ENCODE measurements at regions not wholly inside any gene's neighbourhood (a gene's known extent, or its start where the extent isn't known, plus 50 kb on each side); places are given as distances from the start of the nearest gene placed in this dataset.

GRCh38 chr3:163983940-163984339, 1094.4 kb downstream of the SI start:
- H3K9me3 ChIP-seq (replicated peaks), result no peaks in the 10 kb centered on the region
- H3K4me1 ChIP-seq (replicated peaks), result no peaks in the 10 kb centered on the region
- no peak overlapping the region for H3K4me3 ChIP-seq
- DNase-seq (ENCODE audit: low read depth in 1 of 2, low spot score in 2 of 2), result no peak
- H3K36me3 ChIP-seq, result no peaks in the 10 kb centered on the region
- H3K27me3 ChIP-seq (replicated peaks), result no peaks in the 10 kb centered on the region
- no peak overlapping the region for H3K27ac ChIP-seq

- Histone ChIP-seq H3K4me1 (replicated peaks) (no peaks in the 10 kb centered on the region), H3K4me3 (no peak overlapping the region), H3K36me3 (no peaks in the 10 kb centered on the region), H3K27me3 (replicated peaks) (no peaks in the 10 kb centered on the region), H3K9me3 (replicated peaks) (no peaks in the 10 kb centered on the region), H3K27ac (no peak overlapping the region)
- no peak for DNase-seq (ENCODE audit: low read depth in 1 of 2, low spot score in 2 of 2)
Measured at GRCh38 chr3:163971861-163972260, 1106.4 kb downstream of the SI start.

- no peak overlapping the region for H3K27ac ChIP-seq
- no peak overlapping the region for H3K4me3 ChIP-seq
- H3K27me3 ChIP-seq (replicated peaks), result no peaks in the 10 kb centered on the region
- H3K4me1 ChIP-seq (replicated peaks), result no peaks in the 10 kb centered on the region
- H3K36me3 ChIP-seq, result no peaks in the 10 kb centered on the region
- no peaks in the 10 kb centered on the region for H3K9me3 ChIP-seq (replicated peaks)
- DNase-seq (ENCODE audit: low read depth in 1 of 2, low spot score in 2 of 2), result no peak
Measured at GRCh38 chr3:163957072-163957471, 1121.2 kb downstream of the SI start.

- Histone ChIP-seq H3K4me3 (no peak overlapping the region), H3K27ac (no peak overlapping the region), H3K36me3 (no peaks in the 10 kb centered on the region), H3K9me3 (replicated peaks) (no peaks in the 10 kb centered on the region), H3K4me1 (replicated peaks) (no peaks in the 10 kb centered on the region), H3K27me3 (replicated peaks) (no peaks in the 10 kb centered on the region)
- no peak for DNase-seq (ENCODE audit: low read depth in 1 of 2, low spot score in 2 of 2)
Measured at GRCh38 chr3:163953526-163953925, 1124.8 kb downstream of the SI start.

- H3K27me3 ChIP-seq (replicated peaks), result no peaks in the 10 kb centered on the region
- no peak for DNase-seq (ENCODE audit: low read depth in 1 of 2, low spot score in 2 of 2)
- no peak overlapping the region for H3K4me3 ChIP-seq
- H3K9me3 ChIP-seq (replicated peaks), result no peaks in the 10 kb centered on the region
- H3K4me1 ChIP-seq (replicated peaks), result no peaks in the 10 kb centered on the region
- no peaks in the 10 kb centered on the region for H3K36me3 ChIP-seq
- no peak overlapping the region for H3K27ac ChIP-seq
Measured at GRCh38 chr3:163952499-163952898, 1125.8 kb downstream of the SI start.

GRCh38 chr3:163951397-163951987, 1126.8 kb downstream of the SI start:
- Histone ChIP-seq H3K4me1 (replicated peaks) (no peaks in the 10 kb centered on the region), H3K27me3 (replicated peaks) (no peaks in the 10 kb centered on the region), H3K27ac (no peak overlapping the region), H3K4me3 (no peak overlapping the region), H3K36me3 (no peaks in the 10 kb centered on the region), H3K9me3 (replicated peaks) (no peaks in the 10 kb centered on the region)
- DNase-seq (ENCODE audit: low read depth in 1 of 2, low spot score in 2 of 2), result no peak

GRCh38 chr3:163946785-163947184, 1131.5 kb downstream of the SI start:
- Histone ChIP-seq H3K27me3 (replicated peaks) (no peaks in the 10 kb centered on the region), H3K27ac (no peak overlapping the region), H3K4me1 (replicated peaks) (no peaks in the 10 kb centered on the region), H3K4me3 (no peak overlapping the region), H3K9me3 (replicated peaks) (no peaks in the 10 kb centered on the region), H3K36me3 (no peaks in the 10 kb centered on the region)
- DNase-seq (ENCODE audit: low read depth in 1 of 2, low spot score in 2 of 2), result no peak

- Histone ChIP-seq H3K36me3 (no peaks in the 10 kb centered on the region), H3K27ac (no peak overlapping the region), H3K4me1 (replicated peaks) (no peaks in the 10 kb centered on the region), H3K4me3 (no peak overlapping the region), H3K9me3 (replicated peaks) (no peaks in the 10 kb centered on the region), H3K27me3 (replicated peaks) (no peaks in the 10 kb centered on the region)
- DNase-seq (ENCODE audit: low read depth in 1 of 2, low spot score in 2 of 2), result no peak
Measured at GRCh38 chr3:163943664-163944063, 1134.6 kb downstream of the SI start.

GRCh38 chr3:163939926-163940325, 1138.4 kb downstream of the SI start:
- no peak for DNase-seq (ENCODE audit: low read depth in 1 of 2, low spot score in 2 of 2)
- no peak overlapping the region for H3K27ac ChIP-seq
- H3K4me1 ChIP-seq (replicated peaks), result no peaks in the 10 kb centered on the region
- H3K36me3 ChIP-seq, result no peaks in the 10 kb centered on the region
- no peaks in the 10 kb centered on the region for H3K9me3 ChIP-seq (replicated peaks)
- no peak overlapping the region for H3K4me3 ChIP-seq
- no peaks in the 10 kb centered on the region for H3K27me3 ChIP-seq (replicated peaks)

- H3K27ac ChIP-seq, result no peak overlapping the region
- no peak for DNase-seq (ENCODE audit: low read depth in 1 of 2, low spot score in 2 of 2)
- H3K4me1 ChIP-seq (replicated peaks), result no peaks in the 10 kb centered on the region
Measured at GRCh38 chr3:163936543-163936942, 1141.8 kb downstream of the SI start.

GRCh38 chr3:163935411-163935810, 1142.9 kb downstream of the SI start:
- Histone ChIP-seq H3K27ac (no peak overlapping the region), H3K9me3 (replicated peaks) (no peaks in the 10 kb centered on the region), H3K4me1 (replicated peaks) (no peaks in the 10 kb centered on the region), H3K27me3 (replicated peaks) (no peaks in the 10 kb centered on the region), H3K4me3 (no peak overlapping the region), H3K36me3 (no peaks in the 10 kb centered on the region)
- no peak for DNase-seq (ENCODE audit: low read depth in 1 of 2, low spot score in 2 of 2)

More at GRCh38 chr3:163936543-163936942, 1141.8 kb downstream of the SI start:
- Histone ChIP-seq H3K9me3 (replicated peaks) (no peaks in the 10 kb centered on the region), H3K27me3 (replicated peaks) (no peaks in the 10 kb centered on the region), H3K36me3 (no peaks in the 10 kb centered on the region), H3K4me3 (no peak overlapping the region)

GRCh38 chr3:163929069-163929652, 1149.1 kb downstream of the SI start:
- H3K4me1 ChIP-seq (replicated peaks), result no peaks in the 10 kb centered on the region
- H3K9me3 ChIP-seq (replicated peaks), result no peaks in the 10 kb centered on the region
- no peak for DNase-seq (ENCODE audit: low read depth in 1 of 2, low spot score in 2 of 2)
- H3K4me3 ChIP-seq, result no peak overlapping the region
- H3K27ac ChIP-seq, result no peak overlapping the region
- H3K27me3 ChIP-seq (replicated peaks), result no peaks in the 10 kb centered on the region
- no peaks in the 10 kb centered on the region for H3K36me3 ChIP-seq

- H3K27me3 ChIP-seq (replicated peaks), result no peaks in the 10 kb centered on the region
- no peaks in the 10 kb centered on the region for H3K9me3 ChIP-seq (replicated peaks)
- H3K36me3 ChIP-seq, result no peaks in the 10 kb centered on the region
- DNase-seq (ENCODE audit: low read depth in 1 of 2, low spot score in 2 of 2), result no peak
- H3K27ac ChIP-seq, result no peak overlapping the region
- no peaks in the 10 kb centered on the region for H3K4me1 ChIP-seq (replicated peaks)
- no peak overlapping the region for H3K4me3 ChIP-seq
Measured at GRCh38 chr3:163927521-163927920, 1150.8 kb downstream of the SI start.

- Histone ChIP-seq H3K4me3 (no peak overlapping the region), H3K4me1 (replicated peaks) (no peaks in the 10 kb centered on the region), H3K36me3 (no peaks in the 10 kb centered on the region), H3K9me3 (replicated peaks) (no peaks in the 10 kb centered on the region), H3K27ac (no peak overlapping the region), H3K27me3 (replicated peaks) (no peaks in the 10 kb centered on the region)
- DNase-seq (ENCODE audit: low read depth in 1 of 2, low spot score in 2 of 2), result no peak
Measured at GRCh38 chr3:163924600-163924999, 1153.7 kb downstream of the SI start.

- Histone ChIP-seq H3K36me3 (no peaks in the 10 kb centered on the region), H3K27ac (no peak overlapping the region), H3K27me3 (replicated peaks) (no peaks in the 10 kb centered on the region), H3K9me3 (replicated peaks) (no peaks in the 10 kb centered on the region), H3K4me3 (no peak overlapping the region), H3K4me1 (replicated peaks) (no peaks in the 10 kb centered on the region)
- no peak for DNase-seq (ENCODE audit: low read depth in 1 of 2, low spot score in 2 of 2)
Measured at GRCh38 chr3:163919154-163919553, 1159.1 kb downstream of the SI start.
